ENCODE measurements at regions not wholly inside any gene's neighbourhood (a gene's known extent, or its start where the extent isn't known, plus 50 kb on each side); places are given as distances from the start of the nearest gene placed in this dataset.

GRCh38 chr10:7092603-7093002, 318.2 kb downstream of the SFMBT2 start:
- Mint-ChIP-seq H3K4me3 (ENCODE audit: unreplicated experiment) (no peak overlapping the region), H3K9me3 (ENCODE audit: unreplicated experiment) (no peaks in the 10 kb centered on the region), H3K36me3 (ENCODE audit: low read depth, unreplicated experiment) (no peaks in the 10 kb centered on the region), H3K27ac (ENCODE audit: unreplicated experiment) (no peak overlapping the region), H3K27me3 (ENCODE audit: unreplicated experiment) (peaks cover 1% of the 10 kb centered on the region), H3K4me1 (ENCODE audit: unreplicated experiment) (no peaks in the 10 kb centered on the region)
- DNase-seq (ENCODE audit: low spot score), result no peak
- TF ChIP-seq CTCF (IDR thresholded peaks at IDR 0.05; ENCODE audit: unreplicated experiment), result no peak

GRCh38 chr10:7090529-7090928, 320.3 kb downstream of the SFMBT2 start:
- TF ChIP-seq CTCF (IDR thresholded peaks at IDR 0.05; ENCODE audit: unreplicated experiment), result no peak
- Mint-ChIP-seq H3K36me3 (ENCODE audit: low read depth, unreplicated experiment) (no peaks in the 10 kb centered on the region), H3K4me1 (ENCODE audit: unreplicated experiment) (peaks cover 2% of the 10 kb centered on the region), H3K27ac (ENCODE audit: unreplicated experiment) (no peak overlapping the region), H3K27me3 (ENCODE audit: unreplicated experiment) (peaks cover 1% of the 10 kb centered on the region), H3K9me3 (ENCODE audit: unreplicated experiment) (no peaks in the 10 kb centered on the region), H3K4me3 (ENCODE audit: unreplicated experiment) (no peak overlapping the region)
- no peak for DNase-seq (ENCODE audit: low spot score)

DNA sequence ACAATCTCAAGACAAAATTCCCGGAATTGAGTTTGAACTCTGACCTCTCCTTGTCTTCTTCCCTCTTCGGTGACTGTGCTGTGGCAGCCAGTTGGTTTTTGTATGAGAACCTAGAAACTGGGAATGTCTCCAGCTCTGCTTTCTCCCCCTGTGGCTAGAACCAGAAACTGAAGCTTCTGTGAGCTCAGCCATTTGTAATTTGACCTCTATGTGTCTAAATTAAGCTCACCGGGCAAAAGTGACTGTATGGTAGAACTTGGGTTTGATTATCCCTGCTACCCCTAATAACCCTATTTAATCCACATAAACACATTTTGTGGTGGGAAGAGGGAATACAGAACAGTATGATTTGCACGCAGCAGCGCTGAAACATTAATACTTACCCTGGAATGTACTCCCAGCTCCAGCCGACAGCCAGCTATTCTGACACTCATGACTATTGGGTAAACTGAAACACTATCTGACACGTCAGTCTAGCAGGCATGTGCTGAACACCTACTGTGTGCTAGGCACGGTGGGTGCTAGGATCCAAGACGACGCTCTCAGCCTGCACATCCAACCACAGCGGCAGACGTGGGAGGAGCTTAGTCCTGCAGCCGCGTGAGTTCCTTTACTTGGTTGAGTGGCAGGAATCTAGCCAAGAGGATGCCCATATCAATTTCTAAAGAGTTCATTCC, 324.8 kb downstream of the SFMBT2 start:
- Mint-ChIP-seq H3K4me3 (ENCODE audit: unreplicated experiment) (no peak overlapping the region), H3K4me1 (ENCODE audit: unreplicated experiment) (peaks cover 25% of the 10 kb centered on the region), H3K27me3 (ENCODE audit: unreplicated experiment) (no peaks in the 10 kb centered on the region), H3K27ac (ENCODE audit: unreplicated experiment) (no peak overlapping the region), H3K9me3 (ENCODE audit: unreplicated experiment) (no peaks in the 10 kb centered on the region), H3K36me3 (ENCODE audit: low read depth, unreplicated experiment) (no peaks in the 10 kb centered on the region)
- peak; percentile 10 for DNase-seq (ENCODE audit: low spot score)
- no peak for TF ChIP-seq CTCF (IDR thresholded peaks at IDR 0.05; ENCODE audit: unreplicated experiment)

DNA sequence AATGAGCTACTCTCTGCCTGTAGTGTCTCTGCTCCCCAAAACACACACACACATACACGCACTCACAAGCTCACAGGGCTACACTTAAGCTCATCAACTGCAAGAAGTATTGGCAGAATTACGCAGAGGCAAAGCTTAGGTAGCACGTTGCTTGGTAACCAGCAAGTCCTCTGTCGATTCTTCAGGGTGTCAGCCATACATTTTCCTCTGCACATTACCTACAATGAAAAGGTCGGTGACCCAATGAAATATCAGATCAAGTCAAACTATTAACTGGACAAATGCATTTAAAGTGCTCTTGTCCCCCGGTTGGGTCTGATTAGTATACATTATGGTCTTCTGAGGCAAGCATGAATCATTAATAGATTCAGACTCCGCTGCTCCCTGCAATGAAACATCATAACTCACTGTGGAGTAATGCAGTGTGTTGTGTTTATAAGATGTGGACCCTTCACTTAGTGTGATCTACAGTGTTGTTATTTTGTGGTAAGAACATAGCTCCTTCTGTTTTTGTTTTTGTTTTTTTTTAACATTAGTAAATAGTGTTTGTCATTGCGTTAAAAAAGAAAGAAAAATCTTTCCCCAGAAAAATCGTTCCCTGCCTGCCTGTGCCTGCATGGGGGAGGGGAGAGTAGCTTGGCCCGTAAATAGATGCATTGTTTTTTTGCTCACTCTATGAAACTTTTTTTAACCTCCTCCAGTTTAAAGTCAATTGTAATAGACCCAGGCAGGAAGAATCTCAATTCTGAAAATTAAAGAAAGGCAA, 325.5 kb downstream of the SFMBT2 start:
- H3K27ac Mint-ChIP-seq (ENCODE audit: unreplicated experiment), result peak overlapping the region; percentile 38
- H3K4me1 Mint-ChIP-seq (ENCODE audit: unreplicated experiment), result peaks cover 25% of the 10 kb centered on the region
- no peaks in the 10 kb centered on the region for H3K27me3 Mint-ChIP-seq (ENCODE audit: unreplicated experiment)
- no peaks in the 10 kb centered on the region for H3K9me3 Mint-ChIP-seq (ENCODE audit: unreplicated experiment)
- DNase-seq (ENCODE audit: low spot score), result no peak
- H3K4me3 Mint-ChIP-seq (ENCODE audit: unreplicated experiment), result no peak overlapping the region
- no peak for TF ChIP-seq CTCF (IDR thresholded peaks at IDR 0.05; ENCODE audit: unreplicated experiment)
- H3K36me3 Mint-ChIP-seq (ENCODE audit: low read depth, unreplicated experiment), result no peaks in the 10 kb centered on the region
